IPS DF 19.7 (cell line): ENCODE measurements at regions not wholly inside any gene's neighbourhood (a gene's known extent, or its start where the extent isn't known, plus 50 kb on each side); places are given as distances from the start of the nearest gene placed in this dataset.
"Not testable (repeated sequence)": the region's sequence is repeated elsewhere in the genome, so short reads cannot be mapped to it uniquely, and the experiment has no call there.

Source experiments
- DNase-seq: peaks from one replicate; pipeline ENCODE4 v3.0.0-alpha.2; 2013; ENCODE audit warnings: low read depth, low spot score

DNA sequence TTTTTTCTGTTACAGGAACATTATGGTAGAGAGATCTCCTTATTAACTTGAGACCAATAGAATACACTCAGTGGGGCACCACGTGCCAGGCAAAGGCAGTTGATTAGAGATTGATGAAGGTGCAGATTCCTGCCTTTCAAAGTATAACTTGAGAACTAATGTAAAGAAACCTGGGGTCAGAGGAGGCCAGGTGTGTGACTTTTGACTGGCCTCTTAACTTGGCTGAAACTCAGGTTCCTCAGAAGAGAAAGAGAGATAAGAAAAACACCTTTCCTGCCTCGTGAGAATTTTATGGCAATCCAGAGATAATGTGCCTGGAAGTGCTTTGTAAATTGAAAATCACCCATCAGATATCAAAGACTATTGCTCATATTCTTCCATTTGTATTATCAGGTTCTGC, 110.7 kb upstream of the GZMB start:
- DNase-seq = no peak

DNA sequence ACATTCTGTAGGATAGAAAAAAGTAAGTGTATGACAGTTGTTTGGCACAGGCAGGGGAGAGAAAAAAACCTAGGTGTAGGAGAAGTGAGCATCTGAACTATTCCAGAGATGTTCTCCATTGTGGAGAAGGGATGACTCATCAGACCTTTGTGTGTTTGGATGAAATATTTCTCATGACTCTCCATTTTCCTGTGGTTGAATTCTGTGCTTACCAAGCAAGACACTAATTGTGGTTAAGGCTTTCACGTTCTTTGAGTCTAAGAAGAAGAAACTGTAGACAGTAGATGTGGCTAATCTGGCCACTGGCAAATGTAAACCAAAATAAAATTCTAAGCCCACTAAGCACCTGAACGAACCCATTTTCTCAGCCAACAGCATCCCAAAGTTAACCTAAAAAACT, 107.9 kb upstream of the GZMB start:
- DNase-seq = no peak

- no peak for DNase-seq
These were observed 102.1 kb upstream of the GZMB start for GRCh38 chr14:24735984-24736630.

GRCh38 chr14:24734917-24735500, 101.0 kb upstream of the GZMB start:
- peak; percentile 42 for DNase-seq

DNA sequence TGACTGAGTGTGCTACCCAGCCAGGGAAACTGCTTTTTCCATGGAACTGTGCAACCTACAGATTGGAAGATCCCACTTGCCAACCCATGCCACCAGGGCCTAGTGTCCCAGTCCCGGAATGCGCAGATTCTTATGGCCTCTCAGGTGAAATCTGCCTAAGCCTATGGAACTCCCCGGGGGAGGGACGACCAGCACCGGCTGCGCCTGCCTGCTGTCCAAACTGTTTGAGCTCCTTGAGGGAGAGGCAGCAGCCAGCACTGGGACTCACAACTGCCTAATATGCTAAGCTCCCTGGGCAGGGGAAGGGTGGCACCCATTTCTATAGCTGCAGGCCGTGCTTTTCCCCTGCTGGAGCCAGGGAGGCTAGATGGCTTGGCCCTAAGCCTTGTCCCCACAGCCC, 92.5 kb upstream of the GZMB start:
- no peak for DNase-seq

DNA sequence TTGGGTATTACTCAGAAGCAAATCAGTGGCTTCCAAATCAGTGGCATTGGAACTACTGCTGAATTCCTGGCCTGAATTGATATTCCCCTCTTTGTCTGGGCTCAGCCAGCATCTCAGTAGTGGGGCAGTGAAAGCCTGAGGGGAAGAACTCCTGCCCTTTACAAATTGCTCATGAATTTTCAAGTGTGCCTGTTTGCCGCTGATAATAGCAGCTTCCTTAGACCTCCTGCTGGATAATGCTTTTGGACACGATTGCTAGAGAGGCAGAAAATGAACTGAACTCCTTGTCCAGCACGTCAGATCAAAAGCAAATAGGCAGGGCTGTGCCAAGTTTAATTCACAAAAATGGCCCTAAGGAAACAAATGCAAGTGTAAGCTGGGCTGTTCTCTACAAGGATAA, 91.3 kb upstream of the GZMB start:
- no peak for DNase-seq

DNA sequence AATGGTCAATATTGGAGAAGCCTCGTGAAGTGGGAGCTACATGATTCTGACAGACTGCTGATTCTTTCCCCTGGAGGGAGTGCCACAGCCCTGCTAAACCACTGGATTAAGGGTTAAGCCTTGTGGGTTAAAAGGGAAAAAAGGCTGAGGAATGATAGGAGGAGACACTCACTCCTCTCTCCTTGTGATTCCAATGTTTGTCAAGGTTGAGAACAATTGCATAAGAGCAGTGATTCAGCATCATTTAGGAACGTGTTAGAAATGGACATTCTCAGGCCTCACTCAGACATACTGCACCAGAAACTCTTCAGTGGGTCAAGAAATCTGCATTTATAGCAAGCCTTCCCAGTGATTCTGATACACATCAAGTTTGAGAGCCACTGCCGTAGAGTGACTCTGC, 87.8 kb upstream of the GZMB start:
- DNase-seq = no peak

DNA sequence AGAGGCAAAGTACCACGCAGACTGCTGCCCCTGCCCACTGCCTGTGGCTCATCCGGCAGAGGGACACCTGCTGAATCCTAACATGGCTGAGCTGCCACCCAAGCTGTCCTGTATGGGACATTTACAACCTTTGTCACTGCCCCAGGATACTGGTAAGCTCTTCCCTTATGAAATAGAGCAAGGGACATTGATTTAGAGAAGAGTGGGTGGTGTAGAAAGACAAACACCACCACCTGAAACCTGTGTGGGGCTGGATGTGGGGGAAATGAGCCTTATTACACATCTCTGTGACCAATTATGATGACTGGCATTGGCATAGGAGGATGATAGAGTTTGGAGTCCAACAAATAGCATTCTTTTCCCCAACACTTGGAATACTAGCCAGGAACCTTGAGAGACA, 81.2 kb upstream of the GZMB start:
- DNase-seq = no peak

GRCh38 chr14:24713404-24713803, 79.4 kb upstream of the GZMB start:
- DNase-seq = no peak

GRCh38 chr14:24712909-24713308, 78.9 kb upstream of the GZMB start:
- no peak for DNase-seq

DNA sequence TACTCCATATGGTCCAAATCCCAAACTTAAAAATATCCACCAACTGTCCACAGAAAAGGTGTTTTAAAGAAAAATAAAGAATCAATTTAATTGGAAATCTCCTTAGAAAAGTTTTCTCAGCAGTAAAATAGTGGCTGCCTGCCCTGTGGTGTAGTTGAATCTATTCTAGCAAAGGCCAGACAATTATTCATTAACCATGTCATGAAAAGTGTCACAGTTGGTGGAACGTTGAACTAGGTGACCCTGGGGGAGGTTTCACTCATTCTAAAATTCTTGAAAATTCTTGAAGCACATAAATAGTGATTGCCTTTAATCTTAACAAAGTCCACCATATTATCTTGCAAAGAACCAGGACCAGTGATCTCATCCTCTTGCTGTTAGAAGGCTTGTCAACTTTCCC, 78.4 kb upstream of the GZMB start:
- DNase-seq = no peak

DNA sequence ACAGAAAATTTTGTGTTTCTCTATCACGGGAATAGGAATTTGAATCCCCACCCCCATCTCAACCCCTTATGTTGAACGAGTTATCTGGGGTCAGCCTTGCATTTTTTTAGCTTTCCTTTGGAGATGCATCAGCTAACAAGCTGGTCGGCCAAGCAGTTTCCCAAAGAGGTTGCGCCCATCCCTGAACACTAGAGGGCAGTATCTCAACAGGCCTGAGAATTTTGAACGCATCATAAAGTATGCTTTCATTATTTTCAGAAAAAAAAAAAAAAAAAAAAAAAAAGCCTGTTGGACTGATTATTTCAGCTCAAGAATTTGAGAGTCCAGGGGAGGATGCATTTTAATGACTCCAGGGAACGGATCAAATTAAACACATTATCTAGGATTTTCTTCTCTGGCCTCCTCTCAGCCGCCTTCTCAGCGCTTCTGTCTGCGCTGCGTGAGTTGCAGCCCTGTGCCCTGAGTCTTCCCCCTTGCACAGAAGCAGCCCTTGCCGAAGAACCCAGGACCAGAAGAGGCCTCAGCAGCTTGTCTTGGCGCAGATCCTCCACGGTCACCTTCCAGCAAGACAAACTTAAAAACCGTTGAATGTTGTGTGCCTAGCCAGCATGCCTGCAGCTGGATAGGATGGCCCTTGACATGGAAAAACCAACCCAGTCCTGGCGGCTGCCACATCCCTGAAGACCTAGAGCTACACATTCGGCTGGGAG, 76.6 kb upstream of the GZMB start:
- DNase-seq = no peak

GRCh38 chr14:24708684-24709083, 74.7 kb upstream of the GZMB start:
- no peak for DNase-seq

- no peak for DNase-seq
These were observed 72.4 kb upstream of the GZMB start for GRCh38 chr14:24706351-24706750.

DNA sequence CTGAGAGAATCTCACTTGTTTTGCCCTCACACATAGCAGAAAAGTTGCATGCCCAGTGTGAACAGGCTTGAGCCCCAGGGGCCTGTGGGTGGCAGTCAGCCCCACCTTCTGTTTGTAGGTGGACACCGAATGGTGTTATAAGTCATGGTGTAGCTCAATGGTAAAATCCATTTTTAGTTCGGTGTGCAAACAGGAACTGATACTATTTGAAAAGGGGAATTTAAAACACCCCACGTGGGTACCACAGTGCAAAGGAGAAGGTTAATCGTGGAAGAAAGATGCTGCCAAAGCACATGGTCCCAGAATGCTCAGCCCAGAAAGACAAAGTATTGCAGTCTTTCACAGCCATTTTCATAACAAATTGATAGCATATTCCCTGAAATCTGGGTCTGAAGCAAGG, 71.8 kb upstream of the GZMB start:
- no peak for DNase-seq

DNA sequence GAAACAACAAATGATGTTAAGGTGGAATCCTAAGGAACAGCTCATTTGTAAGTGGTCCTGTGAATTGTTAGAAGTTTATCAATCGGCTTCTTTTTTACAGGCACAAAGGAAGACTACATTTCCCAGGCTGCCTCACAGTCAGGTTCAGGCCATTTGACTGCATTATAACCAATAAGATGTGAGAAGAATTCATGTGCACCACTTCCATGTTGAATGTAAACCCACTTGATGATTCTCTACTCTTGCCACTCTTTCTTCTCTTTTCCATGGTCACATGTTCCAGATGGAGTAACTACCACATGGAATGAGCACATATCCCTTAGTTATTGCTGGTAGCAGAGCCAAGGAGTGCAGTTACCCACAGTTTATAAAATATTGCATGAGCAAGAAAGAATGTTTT, 67.1 kb upstream of the GZMB start:
- DNase-seq = no peak

DNA sequence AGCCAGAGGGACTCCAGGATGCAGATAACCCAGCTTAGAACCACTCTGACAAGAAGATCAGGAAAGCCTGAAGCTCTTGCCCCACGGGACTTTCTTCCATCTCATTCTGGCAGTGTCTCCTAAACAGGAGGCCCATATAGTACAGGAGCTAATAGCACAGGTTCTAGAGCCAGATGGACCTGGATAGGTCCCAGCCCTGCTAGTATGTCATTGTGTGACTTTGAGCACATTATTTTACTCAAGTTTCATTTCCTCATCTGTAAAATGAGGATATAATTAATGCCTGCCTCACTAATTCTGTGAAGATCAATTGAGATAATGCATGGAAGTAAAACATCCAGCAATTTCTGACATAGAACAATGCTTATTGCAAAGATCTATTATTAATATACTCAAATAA, 66.5 kb upstream of the GZMB start:
- no peak for DNase-seq

DNA sequence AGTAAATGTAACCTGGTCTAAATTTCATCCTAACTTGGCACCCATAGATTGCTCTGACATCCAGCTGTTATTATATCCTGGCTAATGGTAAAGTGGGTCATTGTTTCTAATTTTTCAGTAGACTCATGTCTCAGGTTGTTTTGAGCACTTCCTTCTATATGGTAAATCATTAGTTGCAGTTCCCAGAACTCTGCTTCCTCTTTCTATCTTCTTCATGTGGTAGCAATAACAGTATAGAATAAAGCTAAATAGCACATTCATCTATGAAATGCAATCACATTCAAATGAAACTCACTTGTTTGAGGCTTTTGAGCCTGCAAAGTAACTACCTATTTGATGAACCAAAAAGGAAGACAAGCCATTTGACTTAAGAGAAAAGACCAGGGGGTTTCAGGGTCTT, 65.1 kb upstream of the GZMB start:
- DNase-seq = no peak

DNA sequence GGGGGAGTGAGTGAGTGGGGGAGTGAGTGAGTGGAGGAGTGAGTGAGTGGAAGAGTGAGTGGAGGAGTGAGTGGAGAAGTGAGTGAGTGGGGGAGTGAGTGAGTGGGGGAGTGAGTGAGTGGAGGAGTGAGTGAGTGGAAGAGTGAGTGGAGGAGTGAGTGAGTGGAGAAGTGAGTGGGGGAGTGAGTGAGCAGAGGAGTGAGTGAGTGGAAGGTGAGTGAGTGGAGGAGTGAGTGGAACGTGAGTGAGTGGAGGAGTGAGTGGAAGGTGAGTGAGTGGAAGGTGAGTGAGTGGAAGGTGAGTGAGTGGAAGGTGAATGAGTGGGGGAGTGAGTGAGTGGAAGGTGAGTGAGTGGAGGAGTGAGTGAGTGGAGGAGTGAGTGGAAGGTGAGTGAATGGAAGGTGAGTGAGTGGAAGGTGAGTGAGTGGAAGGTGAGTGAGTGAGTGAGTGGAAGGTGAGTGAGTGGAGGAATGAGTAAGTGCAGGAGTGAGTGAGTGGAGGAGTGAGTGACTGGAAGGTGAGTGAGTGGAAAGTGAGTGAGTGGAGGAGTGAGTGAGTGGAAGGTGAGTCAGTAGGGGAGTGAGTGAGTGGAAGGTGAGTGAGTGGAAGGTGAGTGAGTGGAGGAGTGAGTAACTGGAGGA, 62.4 kb upstream of the GZMB start:
- not testable (repeated sequence) for DNase-seq

DNA sequence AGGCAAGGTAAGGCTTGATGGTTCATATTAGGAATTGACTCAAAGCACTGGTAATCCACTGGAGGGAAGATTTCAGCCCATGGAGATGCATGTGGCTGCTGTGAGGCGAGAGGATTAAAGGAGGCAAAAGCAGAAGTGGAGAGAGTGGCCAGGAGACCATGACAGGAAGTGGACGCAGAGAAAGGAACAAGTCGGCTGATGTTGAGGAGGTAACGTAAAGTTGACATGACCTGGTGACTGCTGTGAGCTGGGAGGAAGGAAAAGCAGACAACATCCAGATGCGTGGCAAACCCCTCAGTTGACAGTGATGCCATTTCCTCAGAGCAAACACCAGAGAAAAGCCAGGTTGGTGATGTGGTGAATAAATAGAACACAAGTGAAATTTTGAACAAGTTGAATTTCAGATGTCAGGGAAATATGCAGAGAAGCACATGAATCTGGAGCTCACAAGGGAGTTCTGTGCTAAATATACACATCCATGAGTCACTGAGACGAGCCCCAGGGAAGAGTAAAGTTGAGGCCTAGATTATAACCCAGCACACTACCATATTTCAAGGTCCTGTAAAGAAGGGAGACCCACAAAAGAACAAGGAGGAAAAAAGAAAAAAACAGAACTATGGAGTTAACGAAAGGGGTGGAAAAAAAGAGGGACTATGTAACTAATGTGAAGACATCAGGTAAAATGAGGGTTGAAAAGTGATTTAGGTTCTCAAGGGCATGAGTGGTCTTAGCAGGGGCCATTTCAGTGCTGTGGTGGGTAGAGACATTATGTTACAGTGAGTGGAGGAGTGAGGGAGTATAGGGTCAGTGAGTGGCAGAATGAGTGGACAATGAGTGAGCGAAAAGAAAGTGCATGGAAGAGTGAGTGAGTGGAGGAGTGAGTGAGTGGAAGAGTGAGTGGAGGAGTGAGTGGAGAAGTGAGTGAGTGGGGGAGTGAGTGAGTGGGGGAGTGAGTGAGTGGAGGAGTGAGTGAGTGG, 61.6 kb upstream of the GZMB start:
- no peak for DNase-seq

DNA sequence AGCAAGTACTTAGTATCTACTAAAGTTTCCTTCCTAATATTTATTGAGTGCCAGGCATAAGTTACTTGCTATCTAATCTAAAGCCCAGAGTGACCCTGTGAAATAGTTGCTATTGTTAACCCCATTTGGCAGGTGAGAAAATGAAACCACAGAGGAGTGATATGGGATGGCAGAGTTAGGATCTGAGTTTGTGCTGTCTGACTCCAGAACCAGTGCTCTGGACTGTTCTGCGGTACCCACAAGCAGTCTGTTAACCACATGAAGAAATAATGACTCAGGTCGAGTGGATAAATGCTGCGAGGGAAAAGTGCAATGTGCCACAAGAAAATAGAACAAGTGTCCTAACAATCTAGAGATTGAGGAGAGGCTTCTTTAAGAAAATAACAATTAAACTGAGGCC, 60.7 kb upstream of the GZMB start:
- DNase-seq = no peak

DNA sequence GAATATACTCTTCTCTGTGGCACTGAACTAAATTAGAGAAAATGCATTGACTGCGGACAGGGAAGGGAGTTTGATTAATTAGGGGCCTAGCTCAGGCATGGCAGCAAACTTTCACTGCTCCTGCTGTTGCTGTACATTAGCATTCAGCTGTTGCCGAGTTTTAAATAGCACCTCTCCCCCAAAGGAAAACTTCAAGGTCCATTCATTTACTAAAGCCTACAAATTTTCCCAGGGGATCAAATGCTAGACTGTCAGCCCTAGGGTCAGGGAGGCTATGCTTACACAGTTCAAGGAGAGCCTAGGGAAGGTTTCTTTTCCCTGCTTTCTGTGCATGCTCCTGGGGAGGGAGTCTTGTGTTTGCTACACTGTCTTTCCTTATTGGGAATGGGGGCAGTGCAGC, 60.0 kb upstream of the GZMB start:
- no peak for DNase-seq
